ENCODE measurements at regions not wholly inside any gene's neighbourhood (a gene's known extent, or its start where the extent isn't known, plus 50 kb on each side); places are given as distances from the start of the nearest gene placed in this dataset.

GRCh38 chr2:238717084-238717483 lies 130.8 kb upstream of the TWIST2 start (continued):
- TF ChIP-seq TCF4 (CRISPR knock-in tag; IDR thresholded peaks at IDR 0.05; ENCODE audit: borderline replicate concordance): no peak
- no peak for TF ChIP-seq ISL1 (CRISPR knock-in tag; IDR thresholded peaks at IDR 0.05)
- TF ChIP-seq ZFP30 (CRISPR knock-in tag; IDR thresholded peaks at IDR 0.05): no peak
- TF ChIP-seq, protein P1, sequence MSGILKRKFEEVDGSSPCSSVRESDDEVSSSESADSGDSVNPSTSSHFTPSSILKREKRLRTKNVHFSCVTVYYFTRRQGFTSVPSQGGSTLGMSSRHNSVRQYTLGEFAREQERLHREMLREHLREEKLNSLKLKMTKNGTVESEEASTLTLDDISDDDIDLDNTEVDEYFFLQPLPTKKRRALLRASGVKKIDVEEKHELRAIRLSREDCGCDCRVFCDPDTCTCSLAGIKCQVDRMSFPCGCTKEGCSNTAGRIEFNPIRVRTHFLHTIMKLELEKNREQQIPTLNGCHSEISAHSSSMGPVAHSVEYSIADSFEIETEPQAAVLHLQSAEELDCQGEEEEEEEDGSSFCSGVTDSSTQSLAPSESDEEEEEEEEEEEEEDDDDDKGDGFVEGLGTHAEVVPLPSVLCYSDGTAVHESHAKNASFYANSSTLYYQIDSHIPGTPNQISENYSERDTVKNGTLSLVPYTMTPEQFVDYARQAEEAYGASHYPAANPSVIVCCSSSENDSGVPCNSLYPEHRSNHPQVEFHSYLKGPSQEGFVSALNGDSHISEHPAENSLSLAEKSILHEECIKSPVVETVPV (CRISPR knock-in tag; IDR thresholded peaks at IDR 0.05): no peak

DNA sequence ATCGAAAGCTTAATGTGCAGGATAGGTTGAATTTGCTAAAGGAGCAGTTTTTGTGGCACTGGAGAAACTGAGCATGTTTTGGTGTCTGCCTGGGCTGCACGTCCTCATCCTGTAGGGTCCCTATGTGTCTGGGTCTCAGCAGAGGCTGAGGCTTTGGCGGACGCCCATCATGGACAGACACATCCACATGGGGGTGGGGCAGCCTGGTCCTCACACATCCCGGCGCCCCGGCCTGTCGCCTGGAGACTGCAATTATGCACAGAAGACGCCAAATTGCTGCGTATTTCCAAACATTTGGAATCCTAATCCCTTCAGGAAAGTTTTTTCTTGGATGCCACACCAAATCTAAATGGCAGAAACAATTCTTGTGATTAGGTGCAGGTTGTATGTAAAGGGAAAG lies 128.2 kb upstream of the TWIST2 start:
- no peak for TF ChIP-seq ZFP30 (CRISPR knock-in tag; IDR thresholded peaks at IDR 0.05)
- no peak for ATAC-seq

- ATAC-seq: peak; percentile 74
- TF ChIP-seq ZC3H10 (CRISPR knock-in tag; IDR thresholded peaks at IDR 0.05) (no peak), ESRRG (CRISPR knock-in tag; IDR thresholded peaks at IDR 0.05) (no peak), ZFP3 (CRISPR knock-in tag; IDR thresholded peaks at IDR 0.05) (no peak), POU6F1 (CRISPR knock-in tag; IDR thresholded peaks at IDR 0.05; ENCODE audit: borderline replicate concordance, low read depth) (no peak), ZNF565 (CRISPR knock-in tag; conservative IDR thresholded peaks at IDR 0.05; ENCODE audit: low read depth) (no peak), GLIS3 (CRISPR knock-in tag; IDR thresholded peaks at IDR 0.05) (no peak), ZNF70 (CRISPR knock-in tag; IDR thresholded peaks at IDR 0.05) (no peak)
These were observed 127.6 kb upstream of the TWIST2 start for GRCh38 chr2:238720232-238720672.

GRCh38 chr2:238722181-238722580 lies 125.7 kb upstream of the TWIST2 start:
- TF ChIP-seq TOX (CRISPR knock-in tag; IDR thresholded peaks at IDR 0.05; ENCODE audit: borderline replicate concordance) (no peak), ESRRG (CRISPR knock-in tag; IDR thresholded peaks at IDR 0.05) (no peak), OSR1 (CRISPR knock-in tag; IDR thresholded peaks at IDR 0.05) (no peak), ZNF70 (CRISPR knock-in tag; IDR thresholded peaks at IDR 0.05) (no peak), POU6F1 (CRISPR knock-in tag; IDR thresholded peaks at IDR 0.05; ENCODE audit: borderline replicate concordance, low read depth) (no peak), ZFP30 (CRISPR knock-in tag; IDR thresholded peaks at IDR 0.05) (no peak), RARB (CRISPR knock-in tag; IDR thresholded peaks at IDR 0.05) (no peak), ARNTL (CRISPR knock-in tag; IDR thresholded peaks at IDR 0.05; ENCODE audit: borderline replicate concordance, low read depth) (no peak), SNAI2 (CRISPR knock-in tag; IDR thresholded peaks at IDR 0.05) (no peak), TCF4 (CRISPR knock-in tag; IDR thresholded peaks at IDR 0.05; ENCODE audit: borderline replicate concordance) (no peak), ISL1 (CRISPR knock-in tag; IDR thresholded peaks at IDR 0.05) (no peak), GLIS3 (CRISPR knock-in tag; IDR thresholded peaks at IDR 0.05) (no peak), ZNF565 (CRISPR knock-in tag; conservative IDR thresholded peaks at IDR 0.05; ENCODE audit: low read depth) (no peak), CSDC2 (CRISPR knock-in tag; IDR thresholded peaks at IDR 0.05) (no peak), TSHZ2 (CRISPR knock-in tag; IDR thresholded peaks at IDR 0.05) (no peak)
- TF ChIP-seq, protein P1 (CRISPR knock-in tag; IDR thresholded peaks at IDR 0.05): no peak
- TF ChIP-seq, protein P2, sequence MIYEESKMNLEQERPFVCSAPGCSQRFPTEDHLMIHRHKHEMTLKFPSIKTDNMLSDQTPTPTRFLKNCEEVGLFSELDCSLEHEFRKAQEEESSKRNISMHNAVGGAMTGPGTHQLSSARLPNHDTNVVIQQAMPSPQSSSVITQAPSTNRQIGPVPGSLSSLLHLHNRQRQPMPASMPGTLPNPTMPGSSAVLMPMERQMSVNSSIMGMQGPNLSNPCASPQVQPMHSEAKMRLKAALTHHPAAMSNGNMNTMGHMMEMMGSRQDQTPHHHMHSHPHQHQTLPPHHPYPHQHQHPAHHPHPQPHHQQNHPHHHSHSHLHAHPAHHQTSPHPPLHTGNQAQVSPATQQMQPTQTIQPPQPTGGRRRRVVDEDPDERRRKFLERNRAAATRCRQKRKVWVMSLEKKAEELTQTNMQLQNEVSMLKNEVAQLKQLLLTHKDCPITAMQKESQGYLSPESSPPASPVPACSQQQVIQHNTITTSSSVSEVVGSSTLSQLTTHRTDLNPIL (CRISPR knock-in tag; IDR thresholded peaks at IDR 0.05; ENCODE audit: low read depth): no peak
- TF ChIP-seq, protein P3, sequence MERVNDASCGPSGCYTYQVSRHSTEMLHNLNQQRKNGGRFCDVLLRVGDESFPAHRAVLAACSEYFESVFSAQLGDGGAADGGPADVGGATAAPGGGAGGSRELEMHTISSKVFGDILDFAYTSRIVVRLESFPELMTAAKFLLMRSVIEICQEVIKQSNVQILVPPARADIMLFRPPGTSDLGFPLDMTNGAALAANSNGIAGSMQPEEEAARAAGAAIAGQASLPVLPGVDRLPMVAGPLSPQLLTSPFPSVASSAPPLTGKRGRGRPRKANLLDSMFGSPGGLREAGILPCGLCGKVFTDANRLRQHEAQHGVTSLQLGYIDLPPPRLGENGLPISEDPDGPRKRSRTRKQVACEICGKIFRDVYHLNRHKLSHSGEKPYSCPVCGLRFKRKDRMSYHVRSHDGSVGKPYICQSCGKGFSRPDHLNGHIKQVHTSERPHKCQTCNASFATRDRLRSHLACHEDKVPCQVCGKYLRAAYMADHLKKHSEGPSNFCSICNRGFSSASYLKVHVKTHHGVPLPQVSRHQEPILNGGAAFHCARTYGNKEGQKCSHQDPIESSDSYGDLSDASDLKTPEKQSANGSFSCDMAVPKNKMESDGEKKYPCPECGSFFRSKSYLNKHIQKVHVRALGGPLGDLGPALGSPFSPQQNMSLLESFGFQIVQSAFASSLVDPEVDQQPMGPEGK (CRISPR knock-in tag; IDR thresholded peaks at IDR 0.05; ENCODE audit: borderline replicate concordance): no peak
- ATAC-seq: no peak
